Uterus (tissue), 2 donors: ENCODE measurements at regions not wholly inside any gene's neighbourhood (a gene's known extent, or its start where the extent isn't known, plus 50 kb on each side); places are given as distances from the start of the nearest gene placed in this dataset.

Experiments
- CTCF ChIP-seq, 4 experiments: fragments of 200-600 bp in 2 of 4; fragments of 450-650 bp in 2 of 4; sonication (generic) in 2 of 4; IDR thresholded peaks; one replicate each; pipeline ENCODE4 v1.5.1; 2016 to 2019; ENCODE audit warnings: antibody characterized with exemption in 4 of 4, mild to moderate bottlenecking in 2 of 4, moderate library complexity in 1 of 4
- POLR2A ChIP-seq, 2 donors: fragments of 450-650 bp; IDR thresholded peaks; one replicate each; pipeline ENCODE4 v1.6.1; 2016; ENCODE audit warnings: antibody characterized with exemption in 2 of 2, mild to moderate bottlenecking in 1 of 2, moderate library complexity in 1 of 2

GRCh38 chr17:20925091-20925490 lies 117.7 kb downstream of the USP22 start:
- TF ChIP-seq CTCF (IDR thresholded peaks at IDR 0.05) (no peak), POLR2A (IDR thresholded peaks at IDR 0.05) (no peak)
